Mammary epithelial cell (primary cell): ENCODE measurements at regions not wholly inside any gene's neighbourhood (a gene's known extent, or its start where the extent isn't known, plus 50 kb on each side); places are given as distances from the start of the nearest gene placed in this dataset.
"Not testable (repeated sequence)": the region's sequence is repeated elsewhere in the genome, so short reads cannot be mapped to it uniquely, and the experiment has no call there.

Source experiments
- EZH2 ChIP-seq: IDR thresholded peaks from 2 replicates; pipeline ENCODE4 v1.6.1; 2012; ENCODE audit warnings: low read length, inconsistent platforms, borderline replicate concordance
- TF ChIP-seq, protein P1 (sequence below), 2 donors: IDR thresholded peaks in 1 of 2; conservative IDR thresholded peaks in 1 of 2; 2 replicates each; pipeline ENCODE4 v1.5.1; 2011 to 2012; ENCODE audit warnings: inconsistent platforms in 2 of 2, low read length in 2 of 2, mild to moderate bottlenecking in 2 of 2, control low read depth in 1 of 2, low read depth in 1 of 2; ENCODE audit not compliant: insufficient read depth in 1 of 2; ENCODE audit errors: extremely low read depth in 1 of 2

DNA sequence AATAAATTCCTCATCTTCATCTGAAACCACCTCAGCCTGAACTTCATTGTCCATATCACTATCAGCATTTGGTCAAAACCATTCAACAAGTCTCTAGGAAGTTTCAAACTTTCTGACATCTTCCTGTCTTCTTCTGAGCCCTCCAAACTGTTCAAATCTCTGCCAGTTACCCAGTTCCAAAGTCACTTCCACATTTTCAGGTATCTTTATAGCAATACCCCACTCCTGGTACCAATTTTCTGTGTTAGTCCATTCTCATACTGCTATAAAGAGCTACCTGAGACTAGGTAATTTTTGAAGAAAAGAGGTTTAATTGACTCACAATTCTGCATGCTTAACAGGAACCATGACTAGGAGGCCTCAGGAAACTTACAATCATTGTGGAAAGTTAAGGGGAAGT lies 250.4 kb downstream of the SLITRK6 start:
- TF ChIP-seq, protein P1, sequence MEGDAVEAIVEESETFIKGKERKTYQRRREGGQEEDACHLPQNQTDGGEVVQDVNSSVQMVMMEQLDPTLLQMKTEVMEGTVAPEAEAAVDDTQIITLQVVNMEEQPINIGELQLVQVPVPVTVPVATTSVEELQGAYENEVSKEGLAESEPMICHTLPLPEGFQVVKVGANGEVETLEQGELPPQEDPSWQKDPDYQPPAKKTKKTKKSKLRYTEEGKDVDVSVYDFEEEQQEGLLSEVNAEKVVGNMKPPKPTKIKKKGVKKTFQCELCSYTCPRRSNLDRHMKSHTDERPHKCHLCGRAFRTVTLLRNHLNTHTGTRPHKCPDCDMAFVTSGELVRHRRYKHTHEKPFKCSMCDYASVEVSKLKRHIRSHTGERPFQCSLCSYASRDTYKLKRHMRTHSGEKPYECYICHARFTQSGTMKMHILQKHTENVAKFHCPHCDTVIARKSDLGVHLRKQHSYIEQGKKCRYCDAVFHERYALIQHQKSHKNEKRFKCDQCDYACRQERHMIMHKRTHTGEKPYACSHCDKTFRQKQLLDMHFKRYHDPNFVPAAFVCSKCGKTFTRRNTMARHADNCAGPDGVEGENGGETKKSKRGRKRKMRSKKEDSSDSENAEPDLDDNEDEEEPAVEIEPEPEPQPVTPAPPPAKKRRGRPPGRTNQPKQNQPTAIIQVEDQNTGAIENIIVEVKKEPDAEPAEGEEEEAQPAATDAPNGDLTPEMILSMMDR (conservative IDR thresholded peaks at IDR 0.05 in 1 of 2, IDR thresholded peaks at IDR 0.05 in 1 of 2; ENCODE audit: extremely low read depth in 1 of 2, insufficient read depth in 1 of 2, low read depth in 1 of 2, low read length in 2 of 2), result not testable (repeated sequence)
- TF ChIP-seq EZH2, result not testable (repeated sequence)
